Limb (tissue), 2 donors: ENCODE measurements at regions not wholly inside any gene's neighbourhood (a gene's known extent, or its start where the extent isn't known, plus 50 kb on each side); places are given as distances from the start of the nearest gene placed in this dataset.
"Not testable (repeated sequence)": the region's sequence is repeated elsewhere in the genome, so short reads cannot be mapped to it uniquely, and the experiment has no call there.

Source experiments
- DNase-seq, 2 donors: peaks; one replicate each; pipeline ENCODE4 v3.0.0-alpha.2; 2016; ENCODE audit errors: extremely low spot score in 2 of 2

- no peak for DNase-seq
Measured at GRCh38 chr1:172916116-172916515, 134.6 kb downstream of the TNFSF18 start.

GRCh38 chr1:172917972-172918371 is 132.8 kb downstream of the TNFSF18 start:
- no peak for DNase-seq

- DNase-seq: no peak
Measured at GRCh38 chr1:172918478-172918877, 132.3 kb downstream of the TNFSF18 start.

- DNase-seq: no peak
Measured at GRCh38 chr1:172926070-172926469, 124.7 kb downstream of the TNFSF18 start.

- no peak for DNase-seq
Measured at GRCh38 chr1:172928412-172928811, 122.3 kb downstream of the TNFSF18 start.

- DNase-seq: no peak
Measured at GRCh38 chr1:172929006-172929405, 121.7 kb downstream of the TNFSF18 start.

GRCh38 chr1:172930142-172930541 is 120.6 kb downstream of the TNFSF18 start:
- DNase-seq: no peak

- no peak for DNase-seq
Measured at GRCh38 chr1:172931340-172931739, 119.4 kb downstream of the TNFSF18 start.

- no peak for DNase-seq
Measured at GRCh38 chr1:172931761-172932160, 119.0 kb downstream of the TNFSF18 start.

- no peak for DNase-seq
Measured at GRCh38 chr1:172932981-172933380, 117.8 kb downstream of the TNFSF18 start.

GRCh38 chr1:172934417-172934762 is 116.4 kb downstream of the TNFSF18 start:
- DNase-seq: no peak

- DNase-seq: no peak
Measured at GRCh38 chr1:172935062-172935592, 115.6 kb downstream of the TNFSF18 start.

GRCh38 chr1:172936088-172936645 is 114.6 kb downstream of the TNFSF18 start:
- no peak for DNase-seq

- no peak for DNase-seq
Measured at GRCh38 chr1:172938681-172939080, 112.1 kb downstream of the TNFSF18 start.

- DNase-seq: no peak
Measured at GRCh38 chr1:172939475-172939874, 111.3 kb downstream of the TNFSF18 start.

- DNase-seq: no peak
Measured at GRCh38 chr1:172940174-172940855, 110.4 kb downstream of the TNFSF18 start.

- DNase-seq: no peak
Measured at GRCh38 chr1:172941471-172941870, 109.3 kb downstream of the TNFSF18 start.

GRCh38 chr1:172941945-172942344 is 108.8 kb downstream of the TNFSF18 start:
- no peak for DNase-seq

GRCh38 chr1:172943138-172943537 is 107.6 kb downstream of the TNFSF18 start:
- not testable (repeated sequence) for DNase-seq

- no peak for DNase-seq
Measured at GRCh38 chr1:172944931-172945330, 105.8 kb downstream of the TNFSF18 start.

GRCh38 chr1:172946814-172947507 is 103.8 kb downstream of the TNFSF18 start:
- no peak for DNase-seq

GRCh38 chr1:172948457-172948856 is 102.3 kb downstream of the TNFSF18 start:
- DNase-seq: no peak

GRCh38 chr1:172949096-172949495 is 101.6 kb downstream of the TNFSF18 start:
- DNase-seq: no peak
